Astrocyte (in vitro differentiated cells and primary cell): ENCODE measurements at regions not wholly inside any gene's neighbourhood (a gene's known extent, or its start where the extent isn't known, plus 50 kb on each side); places are given as distances from the start of the nearest gene placed in this dataset.

Experiments used
- DNase-seq: peaks from one replicate; pipeline ENCODE4 v3.0.0-alpha.2; 2010; ENCODE audit warnings: low read depth
- FAIRE-seq: peaks from 2 replicates; lab custom pipeline; 2011; peaks lifted over from hg19 to GRCh38; lab: Jason Lieb, UNC
- H2AFZ ChIP-seq: 2 replicates; pipeline ENCODE4 v1.6.0; 2012; ENCODE audit warnings: low read depth, low read length, inconsistent platforms
- H3K27ac ChIP-seq: 2 replicates; pipeline ENCODE4 v1.5.1; 2011; ENCODE audit warnings: low read depth, low read length, inconsistent platforms
- H3K27me3 ChIP-seq: 2 replicates; pipeline ENCODE4 v1.6.0; 2011; ENCODE audit warnings: low read length, inconsistent platforms; ENCODE audit not compliant: insufficient read depth
- H3K36me3 ChIP-seq: 2 replicates; pipeline ENCODE4 v1.5.1; 2011; ENCODE audit warnings: low read length, inconsistent platforms; ENCODE audit not compliant: insufficient read depth
- H3K4me1 ChIP-seq: 2 replicates; pipeline ENCODE4 v1.5.1; 2011; ENCODE audit warnings: low read length, inconsistent platforms; ENCODE audit not compliant: insufficient read depth
- H3K4me2 ChIP-seq: 2 replicates; pipeline ENCODE4 v1.6.0; 2012; ENCODE audit warnings: low read length, inconsistent platforms
- H3K4me3 ChIP-seq: 2 replicates; pipeline ENCODE4 v1.5.1; 2011; ENCODE audit warnings: low read depth, mild to moderate bottlenecking, low read length, inconsistent platforms; ENCODE audit not compliant: insufficient read depth
- H3K79me2 ChIP-seq: 2 replicates; pipeline ENCODE4 v1.6.0; 2012; ENCODE audit warnings: mild to moderate bottlenecking, low read length, inconsistent platforms; ENCODE audit not compliant: insufficient read depth
- H3K9ac ChIP-seq: 2 replicates; pipeline ENCODE4 v1.6.0; 2012; ENCODE audit warnings: mild to moderate bottlenecking, low read length, inconsistent platforms
- H3K9me3 ChIP-seq: 2 replicates; pipeline ENCODE4 v1.5.1; 2012; ENCODE audit warnings: low read depth, mild to moderate bottlenecking, low read length, inconsistent platforms; ENCODE audit not compliant: insufficient read depth
- H4K20me1 ChIP-seq: 2 replicates; pipeline ENCODE4 v1.6.0; 2012; ENCODE audit warnings: low read length, inconsistent platforms; ENCODE audit not compliant: insufficient read depth
- H3K27ac Mint-ChIP-seq: one replicate; pipeline ENCODE4 v1.8.0; 2021; ENCODE audit warnings: mild to moderate bottlenecking, mixed read lengths; ENCODE audit not compliant: unreplicated experiment
- H3K27me3 Mint-ChIP-seq: one replicate; pipeline ENCODE4 v1.8.0; 2021; ENCODE audit warnings: low read depth, mixed read lengths; ENCODE audit not compliant: unreplicated experiment
- H3K36me3 Mint-ChIP-seq: one replicate; pipeline ENCODE4 v1.8.0; 2021; ENCODE audit warnings: low read depth, mixed read lengths; ENCODE audit not compliant: unreplicated experiment
- H3K4me1 Mint-ChIP-seq: one replicate; pipeline ENCODE4 v1.8.0; 2021; ENCODE audit warnings: low read depth, mixed read lengths; ENCODE audit not compliant: unreplicated experiment
- H3K4me3 Mint-ChIP-seq: one replicate; pipeline ENCODE4 v1.8.0; 2021; ENCODE audit warnings: mild to moderate bottlenecking, moderate library complexity, mixed read lengths; ENCODE audit not compliant: unreplicated experiment
- H3K9me3 Mint-ChIP-seq: one replicate; pipeline ENCODE4 v1.8.0; 2021; ENCODE audit warnings: mild to moderate bottlenecking, mixed read lengths; ENCODE audit not compliant: unreplicated experiment
- CTCF ChIP-seq: IDR thresholded peaks from 2 replicates; pipeline ENCODE4 v1.5.1; 2011; ENCODE audit warnings: low read depth, mild to moderate bottlenecking, inconsistent platforms, low read length, moderate library complexity; ENCODE audit not compliant: insufficient read depth
- EZH2 ChIP-seq: IDR thresholded peaks from 2 replicates; pipeline ENCODE4 v1.6.1; 2012; ENCODE audit warnings: mild to moderate bottlenecking, low read length, inconsistent platforms; ENCODE audit not compliant: insufficient read depth

GRCh38 chr5:54897001-54897400 lies 88.4 kb downstream of the ESM1 start:
- peaks cover 4% of the 10 kb centered on the region for H3K27me3 Mint-ChIP-seq
- H3K27ac ChIP-seq = no peak overlapping the region
- peaks cover 23% of the 10 kb centered on the region for H3K4me1 Mint-ChIP-seq
- H3K4me2 ChIP-seq = no peak overlapping the region
- no peak overlapping the region for H3K27ac Mint-ChIP-seq
- no peaks in the 10 kb centered on the region for H3K9me3 Mint-ChIP-seq
- H4K20me1 ChIP-seq = no peaks in the 10 kb centered on the region
- no peak for FAIRE-seq
- H3K9ac ChIP-seq = no peak overlapping the region
- no peaks in the 10 kb centered on the region for H3K79me2 ChIP-seq
- H3K9me3 ChIP-seq = no peaks in the 10 kb centered on the region
- no peaks in the 10 kb centered on the region for H3K36me3 ChIP-seq
- no peak for DNase-seq
- no peak overlapping the region for H3K4me3 ChIP-seq
- H3K27me3 ChIP-seq = peaks cover 19% of the 10 kb centered on the region
- no peak for TF ChIP-seq EZH2
- TF ChIP-seq CTCF = no peak
- H3K36me3 Mint-ChIP-seq = no peaks in the 10 kb centered on the region
- no peak overlapping the region for H3K4me3 Mint-ChIP-seq
- H3K4me1 ChIP-seq = no peaks in the 10 kb centered on the region
- H2AFZ ChIP-seq = no peak overlapping the region

- Histone ChIP-seq H3K4me1 (no peaks in the 10 kb centered on the region), H3K27ac (no peak overlapping the region), H3K4me2 (peak overlapping the region; percentile 39), H3K4me3 (no peak overlapping the region), H2AFZ (no peak overlapping the region), H4K20me1 (no peaks in the 10 kb centered on the region), H3K27me3 (peaks cover 17% of the 10 kb centered on the region), H3K9ac (no peak overlapping the region), H3K9me3 (no peaks in the 10 kb centered on the region), H3K79me2 (no peaks in the 10 kb centered on the region), H3K36me3 (no peaks in the 10 kb centered on the region)
- no peak for FAIRE-seq
- H3K27me3 Mint-ChIP-seq = peaks cover 4% of the 10 kb centered on the region
- TF ChIP-seq CTCF (peak; percentile 51), EZH2 (no peak)
- peaks cover 21% of the 10 kb centered on the region for H3K4me1 Mint-ChIP-seq
- H3K36me3 Mint-ChIP-seq = no peaks in the 10 kb centered on the region
- no peaks in the 10 kb centered on the region for H3K9me3 Mint-ChIP-seq
- DNase-seq = peak; percentile 51
- no peak overlapping the region for H3K4me3 Mint-ChIP-seq
- H3K27ac Mint-ChIP-seq = peak overlapping the region; percentile 60
Measured at GRCh38 chr5:54895816-54896341, 89.5 kb downstream of the ESM1 start.

GRCh38 chr5:54894957-54895815 lies 90.2 kb downstream of the ESM1 start:
- peak overlapping the region; percentile 60 for H3K27ac Mint-ChIP-seq
- no peaks in the 10 kb centered on the region for H3K36me3 Mint-ChIP-seq
- no peak overlapping the region for H3K9ac ChIP-seq
- FAIRE-seq (no peak), DNase-seq (no peak)
- no peak overlapping the region for H3K4me3 ChIP-seq
- no peaks in the 10 kb centered on the region for H3K9me3 Mint-ChIP-seq
- TF ChIP-seq EZH2 (no peak), CTCF (no peak)
- H3K27ac ChIP-seq = no peak overlapping the region
- no peak overlapping the region for H2AFZ ChIP-seq
- H3K27me3 Mint-ChIP-seq = peaks cover 4% of the 10 kb centered on the region
- H3K4me1 ChIP-seq = peaks cover 3% of the 10 kb centered on the region
- no peaks in the 10 kb centered on the region for H3K36me3 ChIP-seq
- no peaks in the 10 kb centered on the region for H3K79me2 ChIP-seq
- no peaks in the 10 kb centered on the region for H3K9me3 ChIP-seq
- peaks cover 23% of the 10 kb centered on the region for H3K4me1 Mint-ChIP-seq
- H3K4me2 ChIP-seq = peak overlapping the region; percentile 39
- no peaks in the 10 kb centered on the region for H4K20me1 ChIP-seq
- peak overlapping the region; percentile 22 for H3K4me3 Mint-ChIP-seq
- H3K27me3 ChIP-seq = peaks cover 17% of the 10 kb centered on the region
